ENCODE measurements at regions not wholly inside any gene's neighbourhood (a gene's known extent, or its start where the extent isn't known, plus 50 kb on each side); places are given as distances from the start of the nearest gene placed in this dataset.

DNA sequence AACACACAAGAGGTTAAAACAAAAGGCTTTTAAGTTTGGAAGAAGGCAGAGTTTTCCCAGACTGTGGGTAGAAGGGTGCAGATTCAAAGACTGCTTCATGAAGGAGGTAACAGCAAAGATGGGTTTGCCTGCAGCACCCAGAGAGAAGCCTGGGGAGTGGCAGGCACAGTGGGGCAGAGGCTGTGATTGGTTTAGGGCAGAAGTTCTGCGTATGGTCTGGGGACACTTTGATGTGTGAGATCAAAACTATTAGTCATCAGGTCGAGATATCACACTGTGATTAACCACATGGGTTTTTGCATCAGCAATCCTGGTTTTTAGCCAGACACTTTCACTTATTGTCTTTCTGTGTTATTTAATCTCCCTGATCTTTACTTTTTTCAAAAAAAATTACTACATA, 188.8 kb upstream of the GLRA1 start:
- no peak for TF ChIP-seq TCF12 (IDR thresholded peaks at IDR 0.05; ENCODE audit: low read depth)
- TF ChIP-seq, protein P1, sequence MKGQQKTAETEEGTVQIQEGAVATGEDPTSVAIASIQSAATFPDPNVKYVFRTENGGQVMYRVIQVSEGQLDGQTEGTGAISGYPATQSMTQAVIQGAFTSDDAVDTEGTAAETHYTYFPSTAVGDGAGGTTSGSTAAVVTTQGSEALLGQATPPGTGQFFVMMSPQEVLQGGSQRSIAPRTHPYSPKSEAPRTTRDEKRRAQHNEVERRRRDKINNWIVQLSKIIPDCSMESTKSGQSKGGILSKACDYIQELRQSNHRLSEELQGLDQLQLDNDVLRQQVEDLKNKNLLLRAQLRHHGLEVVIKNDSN (IDR thresholded peaks at IDR 0.05), result no peak
- TF ChIP-seq TAF1 (IDR thresholded peaks at IDR 0.05; ENCODE audit: low read depth), result no peak
- TF ChIP-seq TEAD4 (IDR thresholded peaks at IDR 0.05), result no peak
- no peak for TF ChIP-seq EP300 (IDR thresholded peaks at IDR 0.05; ENCODE audit: borderline replicate concordance)
- TF ChIP-seq, protein P2, sequence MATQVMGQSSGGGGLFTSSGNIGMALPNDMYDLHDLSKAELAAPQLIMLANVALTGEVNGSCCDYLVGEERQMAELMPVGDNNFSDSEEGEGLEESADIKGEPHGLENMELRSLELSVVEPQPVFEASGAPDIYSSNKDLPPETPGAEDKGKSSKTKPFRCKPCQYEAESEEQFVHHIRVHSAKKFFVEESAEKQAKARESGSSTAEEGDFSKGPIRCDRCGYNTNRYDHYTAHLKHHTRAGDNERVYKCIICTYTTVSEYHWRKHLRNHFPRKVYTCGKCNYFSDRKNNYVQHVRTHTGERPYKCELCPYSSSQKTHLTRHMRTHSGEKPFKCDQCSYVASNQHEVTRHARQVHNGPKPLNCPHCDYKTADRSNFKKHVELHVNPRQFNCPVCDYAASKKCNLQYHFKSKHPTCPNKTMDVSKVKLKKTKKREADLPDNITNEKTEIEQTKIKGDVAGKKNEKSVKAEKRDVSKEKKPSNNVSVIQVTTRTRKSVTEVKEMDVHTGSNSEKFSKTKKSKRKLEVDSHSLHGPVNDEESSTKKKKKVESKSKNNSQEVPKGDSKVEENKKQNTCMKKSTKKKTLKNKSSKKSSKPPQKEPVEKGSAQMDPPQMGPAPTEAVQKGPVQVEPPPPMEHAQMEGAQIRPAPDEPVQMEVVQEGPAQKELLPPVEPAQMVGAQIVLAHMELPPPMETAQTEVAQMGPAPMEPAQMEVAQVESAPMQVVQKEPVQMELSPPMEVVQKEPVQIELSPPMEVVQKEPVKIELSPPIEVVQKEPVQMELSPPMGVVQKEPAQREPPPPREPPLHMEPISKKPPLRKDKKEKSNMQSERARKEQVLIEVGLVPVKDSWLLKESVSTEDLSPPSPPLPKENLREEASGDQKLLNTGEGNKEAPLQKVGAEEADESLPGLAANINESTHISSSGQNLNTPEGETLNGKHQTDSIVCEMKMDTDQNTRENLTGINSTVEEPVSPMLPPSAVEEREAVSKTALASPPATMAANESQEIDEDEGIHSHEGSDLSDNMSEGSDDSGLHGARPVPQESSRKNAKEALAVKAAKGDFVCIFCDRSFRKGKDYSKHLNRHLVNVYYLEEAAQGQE (IDR thresholded peaks at IDR 0.05; ENCODE audit: low read depth), result no peak
- TF ChIP-seq, protein P3, sequence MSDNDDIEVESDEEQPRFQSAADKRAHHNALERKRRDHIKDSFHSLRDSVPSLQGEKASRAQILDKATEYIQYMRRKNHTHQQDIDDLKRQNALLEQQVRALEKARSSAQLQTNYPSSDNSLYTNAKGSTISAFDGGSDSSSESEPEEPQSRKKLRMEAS (IDR thresholded peaks at IDR 0.05), result no peak
- no peak for TF ChIP-seq FOXM1 (IDR thresholded peaks at IDR 0.05; ENCODE audit: borderline replicate concordance, low read depth)
- no peak for TF ChIP-seq EGR1 (IDR thresholded peaks at IDR 0.05)

All from Ishikawa (cell line).